HL-60 (cell line): ENCODE measurements at regions not wholly inside any gene's neighbourhood (a gene's known extent, or its start where the extent isn't known, plus 50 kb on each side); places are given as distances from the start of the nearest gene placed in this dataset.

Source experiments
- CTCF ChIP-seq: IDR thresholded peaks from one replicate; pipeline ENCODE4 v1.5.1; 2011; ENCODE audit warnings: low read length, control low read depth, inconsistent platforms; ENCODE audit not compliant: insufficient read depth
- GABPA ChIP-seq: IDR thresholded peaks from 2 replicates; pipeline ENCODE4 v1.6.1; 2012; ENCODE audit warnings: low read depth
- POLR2AphosphoS5 ChIP-seq: IDR thresholded peaks from 2 replicates; pipeline ENCODE4 v1.6.1; 2012; ENCODE audit warnings: low read depth

DNA sequence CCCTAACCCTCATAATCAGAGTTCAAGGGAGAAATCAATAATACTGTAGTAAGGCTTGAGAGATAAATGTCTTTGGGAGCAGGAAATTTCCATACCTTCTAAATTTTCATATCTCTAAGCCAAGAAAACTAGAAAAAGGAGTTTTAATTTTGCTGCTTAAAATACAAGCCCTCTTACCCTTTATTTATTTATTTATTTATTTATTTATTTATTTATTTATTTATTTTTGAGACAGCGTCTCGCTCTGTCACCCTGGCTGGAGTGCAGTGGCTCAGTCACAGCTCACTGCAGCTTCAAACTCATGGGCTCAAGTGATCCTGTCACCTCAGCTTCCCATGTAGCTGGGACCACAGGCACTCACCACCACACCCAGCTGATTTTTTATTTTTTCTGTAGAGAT, 69.0 kb upstream of the GNAO1 start:
- TF ChIP-seq GABPA, result no peak
- TF ChIP-seq CTCF, result no peak
- TF ChIP-seq POLR2AphosphoS5, result no peak
